Right lobe of liver (tissue), 6 donors: ENCODE measurements at regions not wholly inside any gene's neighbourhood (a gene's known extent, or its start where the extent isn't known, plus 50 kb on each side); places are given as distances from the start of the nearest gene placed in this dataset.
"Not testable (repeated sequence)": the region's sequence is repeated elsewhere in the genome, so short reads cannot be mapped to it uniquely, and the experiment has no call there.

ENCODE experiments used
- ATAC-seq, 4 donors: fragments of 200-7000 bp; cut with Tn5 transposase; one replicate each; pipeline ENCODE4 v1.9.1; 2020; ENCODE audit warnings: mild to moderate bottlenecking in 4 of 4, moderate library complexity in 4 of 4
- DNase-seq, 3 donors: peaks; one replicate each; pipeline ENCODE4 v3.0.0-alpha.2; 2020
- H3K27ac ChIP-seq, 3 donors: fragments of 200-600 bp; one replicate each; pipeline ENCODE4 v1.8.0; 2022
- H3K27me3 ChIP-seq, 2 donors: fragments of 200-600 bp; one replicate each; pipeline ENCODE4 v1.8.0; 2022
- H3K36me3 ChIP-seq, 4 donors: fragments of 200-600 bp; sonication (generic) in 1 of 4; one replicate each; pipeline versions ENCODE4 v1.5.1 to v1.8.0; 2017 to 2022; ENCODE audit warnings: control low read depth in 1 of 4
- H3K4me1 ChIP-seq, 4 donors: fragments of 200-600 bp; sonication (generic) in 1 of 4; one replicate each; pipeline versions ENCODE4 v1.5.1 to v1.8.0; 2017 to 2022; ENCODE audit warnings: control low read depth in 1 of 4
- H3K4me3 ChIP-seq, 3 donors: fragments of 200-600 bp; one replicate each; pipeline ENCODE4 v1.8.0; 2022
- H3K9me3 ChIP-seq, 4 donors: fragments of 200-600 bp; sonication (generic) in 1 of 4; one replicate each; pipeline versions ENCODE4 v1.5.1 to v1.8.0; 2017 to 2022; ENCODE audit warnings: control low read depth in 1 of 4
- CTCF ChIP-seq, 4 donors: fragments of 200-600 bp in 3 of 4; fragments of 450-650 bp in 1 of 4; IDR thresholded peaks; one replicate each; pipeline versions ENCODE4 v1.5.1 to v1.8.0; 2016 to 2022; ENCODE audit warnings: antibody characterized with exemption in 4 of 4, mild to moderate bottlenecking in 2 of 4
- POLR2A ChIP-seq: fragments of 450-650 bp; IDR thresholded peaks from one replicate; pipeline ENCODE4 v1.6.1; 2017; ENCODE audit warnings: antibody characterized with exemption, mild to moderate bottlenecking
- WGBS: methylation state at CpG from one replicate; pipeline ENCODE4 v1.1.6; 2018; ENCODE audit warnings: low coverage, low lambda C conversion rate; ENCODE audit not compliant: insufficient coverage; ENCODE audit errors: missing lambda C conversion rate; 5-methylcytosine and 5-hydroxymethylcytosine counted together
- intact Hi-C, 2 donors: fragments of 100-400 bp; cut with DNase I; formaldehyde crosslinking; loops; one replicate each; pipeline versions ENCODE4 v1.11.2 to v1.14.1; 2022
- donor health status: DM: no; HTN: yes; CAD: no.
- donor health status: DM: no; HTN: no; CAD: no.
- donor health status: DM: no; HTN: no; CAD: no.
- donor health status: DM: no; HTN: yes; CAD: no.
- donor health status: DM: no; HTN: yes; CAD: no.

GRCh38 chr2:139427164-139427563 is 647.0 kb upstream of the NXPH2 start:
- WGBS: 41% methylated on average over 4 of the region's 4 CpGs

DNA sequence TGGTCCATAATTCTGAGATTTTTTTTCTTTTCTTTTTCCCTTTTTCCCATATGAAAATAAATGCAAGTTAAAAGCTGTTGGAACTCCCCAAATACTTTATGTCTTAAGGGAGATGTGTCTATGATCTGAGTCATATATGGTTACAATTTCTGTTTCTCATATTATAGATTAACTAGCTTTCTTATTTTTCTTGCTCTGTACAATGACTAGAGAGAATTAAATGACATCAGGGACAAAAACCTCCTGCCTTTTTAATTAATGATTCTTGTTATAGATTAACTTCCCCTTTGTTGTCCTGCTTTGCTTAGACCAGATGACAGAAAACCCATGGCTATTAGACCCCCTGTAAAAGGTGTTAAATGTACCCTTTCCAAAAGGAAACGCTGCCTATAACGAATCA is 643.9 kb upstream of the NXPH2 start:
- Histone ChIP-seq H3K36me3 (no peaks in the 10 kb centered on the region), H3K27ac (no peak overlapping the region), H3K4me1 (no peaks in the 10 kb centered on the region), H3K9me3 (no peaks in the 10 kb centered on the region), H3K4me3 (no peak overlapping the region), H3K27me3 (no peaks in the 10 kb centered on the region)
- WGBS: 5% methylated on average over 2 of the region's 2 CpGs
- TF ChIP-seq CTCF (IDR thresholded peaks at IDR 0.05) (no peak), POLR2A (no peak)
- ATAC-seq (no peak), DNase-seq (no peak)
- intact Hi-C loops: no loop called here

More at GRCh38 chr2:139427164-139427563, 647.0 kb upstream of the NXPH2 start:
- DNase-seq (no peak), ATAC-seq (no peak)
- H3K9me3 ChIP-seq: no peaks in the 10 kb centered on the region
- no peaks in the 10 kb centered on the region for H3K27me3 ChIP-seq
- no peaks in the 10 kb centered on the region for H3K4me1 ChIP-seq
- TF ChIP-seq POLR2A: no peak
- no peak for TF ChIP-seq CTCF (IDR thresholded peaks at IDR 0.05)
- H3K27ac ChIP-seq: no peak overlapping the region
- H3K36me3 ChIP-seq: no peaks in the 10 kb centered on the region
- no peak overlapping the region for H3K4me3 ChIP-seq
- intact Hi-C loops: no loop called here

DNA sequence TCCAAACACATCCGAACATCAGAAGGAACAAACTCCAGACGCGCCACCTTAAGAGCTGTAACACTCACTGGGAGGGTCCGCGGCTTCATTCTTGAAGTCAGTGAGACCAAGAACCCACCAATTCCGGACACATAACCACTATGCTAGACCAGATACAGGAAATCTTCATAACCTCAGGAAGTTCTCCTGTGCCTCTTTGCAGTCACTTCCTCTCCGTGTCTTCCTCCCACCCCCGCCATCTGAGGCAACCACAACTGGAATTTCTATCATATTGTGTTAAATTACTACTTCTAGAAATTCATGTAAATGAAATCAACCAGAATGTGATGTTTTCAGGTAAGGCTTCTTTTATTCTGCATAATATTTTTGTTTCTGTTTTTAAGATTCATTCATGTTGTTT is 631.0 kb upstream of the NXPH2 start:
- Histone ChIP-seq H3K27ac (no peak overlapping the region), H3K27me3 (no peaks in the 10 kb centered on the region), H3K36me3 (no peaks in the 10 kb centered on the region), H3K4me1 (no peaks in the 10 kb centered on the region), H3K4me3 (no peak overlapping the region), H3K9me3 (no peaks in the 10 kb centered on the region)
- no peak for ATAC-seq
- no peak for DNase-seq
- TF ChIP-seq CTCF (IDR thresholded peaks at IDR 0.05) (no peak), POLR2A (no peak)
- 60% methylated on average over 6 of the region's 8 CpGs for WGBS
- intact Hi-C loops: no loop called here

DNA sequence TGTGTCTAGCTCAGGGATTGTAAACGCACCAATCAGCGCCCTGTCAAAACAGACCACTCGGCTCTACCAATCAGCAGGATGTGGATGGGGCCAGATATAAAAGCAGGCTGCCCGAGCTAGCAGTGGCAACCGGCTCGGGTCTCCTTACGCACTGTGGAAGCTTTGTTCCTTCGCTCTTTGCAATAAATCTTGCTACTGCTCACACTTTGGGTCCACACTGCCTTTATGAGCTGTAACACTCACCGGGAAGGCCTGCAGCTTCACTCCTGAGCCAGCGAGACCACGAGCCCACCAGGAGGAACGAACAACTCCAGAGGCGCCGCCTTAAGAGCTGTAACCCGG is 630.6 kb upstream of the NXPH2 start:
- H3K4me3 ChIP-seq, ATAC-seq: not testable (repeated sequence)

DNA sequence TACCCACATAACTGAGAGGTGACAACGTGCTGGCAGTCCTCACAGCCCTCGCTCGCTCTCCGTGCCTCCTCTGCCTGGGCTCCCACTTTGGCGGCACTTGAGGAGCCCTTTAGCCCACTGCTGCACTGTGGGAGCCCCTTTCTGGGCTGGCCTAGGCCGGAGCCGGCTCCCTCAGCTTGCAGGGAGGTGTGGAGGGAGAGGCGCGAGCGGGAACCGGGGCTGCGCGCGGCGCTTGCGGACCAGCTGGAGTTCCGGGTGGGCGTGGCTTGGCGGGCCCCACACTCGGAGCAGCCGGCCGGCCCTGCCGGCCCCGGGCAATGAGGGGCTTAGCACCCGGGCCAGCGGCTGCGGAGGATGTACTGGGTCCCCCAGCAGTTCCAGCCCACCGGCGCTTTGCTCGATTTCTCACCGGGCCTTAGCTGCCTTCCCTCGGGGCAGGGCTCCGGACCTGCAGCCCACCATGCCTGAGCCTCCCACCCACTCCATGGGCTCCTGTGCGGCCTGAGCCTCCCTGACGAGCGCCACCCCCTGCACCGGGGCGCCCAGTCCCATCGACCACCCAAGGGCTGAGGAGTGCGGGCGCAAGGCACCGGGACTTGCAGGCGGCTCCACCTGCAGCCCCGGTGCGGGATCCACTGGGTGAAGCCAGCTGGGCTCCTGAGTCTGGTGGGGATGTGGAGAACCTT is 630.1 kb upstream of the NXPH2 start:
- ATAC-seq, intact Hi-C loops, H3K27me3 ChIP-seq, H3K4me3 ChIP-seq, H3K27ac ChIP-seq, DNase-seq, H3K4me1 ChIP-seq, H3K36me3 ChIP-seq, H3K9me3 ChIP-seq: not testable (repeated sequence)
- WGBS: 80% methylated on average over 5 of the region's 45 CpGs

More for the DNA sequence above, 630.6 kb upstream of the NXPH2 start:
- H3K4me1 ChIP-seq, intact Hi-C loops, DNase-seq, H3K9me3 ChIP-seq, H3K36me3 ChIP-seq, H3K27me3 ChIP-seq, H3K27ac ChIP-seq: not testable (repeated sequence)
- 79% methylated on average over 7 of the region's 15 CpGs for WGBS

DNA sequence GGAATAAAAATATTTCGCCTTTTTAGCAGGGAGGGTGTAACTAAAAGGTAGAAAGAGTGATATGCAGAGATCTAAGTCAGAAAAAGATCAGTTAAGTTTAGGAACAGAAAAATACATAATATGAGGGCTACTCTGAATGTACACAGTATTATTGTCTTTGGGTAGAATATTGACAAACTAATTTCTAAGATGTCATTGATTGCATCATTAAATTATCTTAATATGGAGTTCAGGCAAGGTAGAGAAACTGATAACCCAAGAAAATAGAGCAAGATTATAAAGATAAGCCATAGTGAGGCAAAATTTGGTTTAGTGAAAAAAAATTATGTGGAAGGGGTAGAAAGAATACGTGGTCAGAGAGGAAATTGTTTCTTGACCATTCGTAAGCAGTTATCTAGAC is 629.0 kb upstream of the NXPH2 start:
- Histone ChIP-seq H3K4me3 (no peak overlapping the region), H3K27ac (no peak overlapping the region), H3K36me3 (no peaks in the 10 kb centered on the region), H3K9me3 (no peaks in the 10 kb centered on the region), H3K27me3 (no peaks in the 10 kb centered on the region), H3K4me1 (no peaks in the 10 kb centered on the region)
- ATAC-seq (no peak), DNase-seq (no peak)
- intact Hi-C loops: no loop called here
- no peak for TF ChIP-seq CTCF (IDR thresholded peaks at IDR 0.05)
- no peak for TF ChIP-seq POLR2A
- WGBS: 20% methylated on average over 3 of the region's 3 CpGs
